ENCODE measurements at regions not wholly inside any gene's neighbourhood (a gene's known extent, or its start where the extent isn't known, plus 50 kb on each side); places are given as distances from the start of the nearest gene placed in this dataset.

DNA sequence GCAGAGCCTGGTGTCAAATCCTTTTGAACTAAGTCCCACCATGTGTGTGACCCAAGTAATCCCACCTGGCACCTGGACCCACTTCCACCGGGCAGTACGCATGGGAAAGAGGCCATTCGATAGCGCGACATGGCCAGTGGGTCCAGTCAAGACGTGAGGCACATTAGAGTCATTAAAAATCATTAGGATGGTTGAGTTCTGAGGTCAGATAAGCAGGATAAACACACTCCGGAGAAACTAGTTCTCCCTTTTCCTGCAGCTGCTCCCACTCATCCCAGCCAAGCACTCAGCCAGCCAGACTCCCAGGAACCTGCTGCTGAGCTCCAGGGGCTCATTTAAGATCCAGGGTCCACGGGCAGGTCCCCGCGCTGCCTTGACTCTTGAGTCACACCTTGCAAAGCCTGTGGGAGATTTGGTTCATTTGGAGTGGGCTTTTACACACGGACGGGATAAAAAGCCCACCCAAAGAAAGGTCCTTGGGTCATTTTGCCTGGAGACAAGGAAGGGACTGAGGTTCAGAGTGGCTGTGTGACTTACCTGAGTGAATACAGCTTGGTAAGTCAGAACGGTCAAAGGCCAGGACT is 313.9 kb downstream of the BCL11B start:
- peak in 1 of 2 donors; percentile 9 for DNase-seq

DNA sequence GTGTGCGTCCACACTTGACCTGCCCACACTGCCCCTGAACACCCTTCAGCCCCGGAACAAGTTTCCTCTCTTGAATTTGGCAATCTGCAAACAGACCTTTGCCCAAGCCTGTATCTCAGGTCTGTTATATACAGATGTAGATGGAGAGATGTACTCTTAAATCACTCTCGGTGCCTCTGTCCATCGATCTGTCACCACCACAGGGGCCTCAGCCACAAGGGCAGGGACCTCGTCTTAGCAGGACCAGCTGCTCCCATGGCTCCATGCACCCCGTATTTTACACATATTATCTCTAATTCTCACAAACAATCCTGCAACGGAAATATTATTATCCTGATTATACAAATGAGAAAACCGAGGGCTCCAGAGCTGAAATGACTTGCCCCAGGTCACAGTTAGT is 313.4 kb downstream of the BCL11B start:
- no peak for DNase-seq

DNA sequence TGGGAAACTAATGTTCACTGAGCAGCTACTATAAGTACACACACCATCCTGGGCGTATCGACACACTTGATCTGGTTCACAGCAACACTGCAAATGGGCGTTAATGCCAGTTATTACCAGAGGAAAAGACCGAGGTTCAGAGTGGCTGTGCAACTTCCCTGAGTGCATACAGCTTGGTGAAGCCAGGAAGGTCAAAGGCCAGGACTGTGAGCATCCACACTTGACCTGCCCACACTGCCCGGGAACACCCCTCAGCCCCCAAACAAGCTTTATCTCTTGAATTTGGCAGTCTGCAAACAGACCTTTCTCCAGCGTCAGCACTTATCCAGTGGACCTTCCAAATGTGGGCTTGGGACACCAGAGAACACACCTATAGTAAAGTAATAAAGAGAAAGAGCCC is 312.6 kb downstream of the BCL11B start:
- DNase-seq = peak in 1 of 2 donors; percentile 7

DNA sequence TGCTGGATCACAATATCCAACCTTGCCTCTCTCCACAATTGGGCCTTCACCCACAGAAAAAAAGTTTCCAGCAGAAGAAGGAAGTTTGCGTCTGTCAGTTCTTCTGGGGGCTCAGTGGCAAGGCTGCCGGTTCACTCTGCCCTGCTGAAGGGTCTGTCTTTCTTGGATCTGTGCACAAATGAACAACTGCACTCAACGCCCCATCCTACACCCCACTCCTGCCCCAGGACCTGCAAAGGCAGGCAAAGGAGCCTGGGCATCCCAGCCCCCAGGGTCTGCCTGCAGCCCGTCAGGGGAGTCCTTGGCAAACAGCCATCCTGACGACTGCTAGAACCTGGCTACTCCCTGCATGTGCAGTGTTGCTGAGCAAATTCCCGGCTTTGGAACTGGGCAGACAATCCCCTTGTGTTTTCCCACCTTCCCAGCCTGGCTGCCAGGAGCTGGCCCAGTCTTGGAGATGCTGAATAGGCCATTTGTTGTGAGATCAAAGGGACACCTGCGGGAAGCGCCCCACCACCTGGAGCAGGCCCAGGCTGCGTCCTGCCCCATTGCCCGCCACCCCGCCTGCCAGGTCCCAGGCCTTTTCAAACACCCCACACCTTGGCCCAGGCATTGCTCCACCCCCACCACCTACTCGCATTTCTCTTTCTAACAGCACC is 311.9 kb downstream of the BCL11B start:
- DNase-seq = peak in 1 of 2 donors; percentile 8

DNA sequence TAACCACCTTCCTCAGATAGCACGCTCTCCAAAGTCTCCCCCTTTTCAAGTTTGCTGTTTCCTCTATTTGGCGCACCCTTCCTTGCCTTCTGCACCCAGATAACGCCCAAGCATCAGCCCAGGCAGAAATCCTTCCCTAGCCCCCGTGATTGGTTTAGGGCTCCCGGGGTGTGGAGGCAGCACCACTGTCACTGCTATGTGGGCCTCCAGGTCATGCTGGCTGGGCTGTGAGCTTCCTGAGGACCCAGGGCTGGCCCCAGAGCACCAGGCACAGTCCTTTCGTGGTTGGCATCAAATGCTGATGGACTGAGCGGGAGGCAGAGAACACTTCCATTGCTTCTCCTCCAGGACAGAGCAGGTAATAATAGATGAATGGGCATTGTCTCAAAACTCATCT is 311.4 kb downstream of the BCL11B start:
- no peak for DNase-seq

DNA sequence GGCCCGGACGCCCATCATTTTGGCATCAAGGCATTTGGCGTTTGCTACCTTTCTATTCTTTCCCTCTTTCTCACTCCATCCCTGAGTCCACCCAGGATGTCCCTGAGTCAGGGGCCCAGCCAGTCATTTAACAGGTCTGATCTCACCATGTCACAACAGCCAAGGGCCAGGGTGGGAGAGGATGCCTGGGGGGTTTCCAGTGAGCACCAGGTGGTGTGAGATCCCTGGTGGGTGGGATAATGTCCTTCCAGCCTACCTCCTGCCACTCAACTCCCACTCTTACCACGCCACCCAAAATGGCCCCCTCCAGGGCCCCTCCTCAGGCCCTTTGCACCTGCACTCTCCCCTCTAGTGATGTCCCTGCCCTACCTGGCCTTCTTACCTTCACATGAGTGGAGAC is 310.8 kb downstream of the BCL11B start:
- DNase-seq = no peak

DNA sequence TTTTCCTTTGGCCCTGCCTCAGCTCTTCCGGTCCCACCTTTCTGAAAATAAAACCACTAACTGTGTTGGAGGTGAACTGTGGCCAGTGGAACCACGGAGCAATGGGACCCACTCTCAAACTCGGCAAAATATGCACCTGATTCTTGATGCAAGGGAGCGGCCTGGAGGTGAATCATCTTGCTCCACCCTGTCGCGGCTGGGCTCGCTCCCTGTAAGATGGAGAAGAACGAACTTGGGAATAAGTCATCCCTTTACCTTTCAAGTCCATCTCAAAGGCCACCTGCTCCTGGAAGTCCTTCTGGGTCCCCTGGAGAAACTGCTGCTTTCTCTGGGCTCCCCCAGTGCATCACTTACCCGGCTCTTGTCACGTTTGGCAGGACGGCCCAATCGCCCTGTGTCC is 309.9 kb downstream of the BCL11B start:
- no peak for DNase-seq

DNA sequence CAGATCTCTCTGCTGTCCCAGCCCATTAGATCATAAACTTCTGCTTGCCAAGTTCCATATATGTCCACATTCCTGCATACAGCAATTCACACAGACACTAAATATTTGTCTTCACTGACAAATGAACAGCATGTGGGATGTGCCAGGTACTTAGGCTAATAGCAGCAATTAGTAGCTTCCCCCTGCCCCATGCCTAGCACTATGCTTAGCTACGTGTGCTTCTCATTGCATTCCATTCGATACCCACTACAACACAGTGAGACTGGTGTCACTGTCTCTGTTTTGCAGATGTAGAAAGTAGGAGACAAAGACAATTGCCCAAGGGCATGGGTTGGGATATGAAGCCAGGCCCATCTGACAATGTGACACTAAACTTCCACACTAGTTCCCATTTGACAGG is 308.4 kb downstream of the BCL11B start:
- DNase-seq = no peak

DNA sequence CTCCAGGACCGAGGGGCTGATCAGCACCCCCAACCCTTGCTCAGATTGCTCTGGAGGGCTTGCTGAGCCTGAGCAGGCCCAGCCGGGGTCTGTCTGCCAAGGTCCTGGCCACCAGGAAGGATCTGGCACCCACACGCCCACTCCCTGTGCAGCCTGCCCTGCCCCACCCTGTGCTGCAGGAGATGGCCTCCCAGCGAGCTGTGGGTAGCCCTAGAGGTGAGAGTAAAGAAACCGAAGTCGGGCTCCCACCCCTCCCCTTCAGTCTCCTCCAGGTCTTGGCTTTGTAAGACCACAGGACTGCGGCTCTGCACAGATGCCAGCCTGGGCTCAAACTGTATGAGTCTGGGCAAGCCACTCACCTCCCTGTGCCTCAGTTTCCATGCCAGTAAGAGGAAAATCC is 307.8 kb downstream of the BCL11B start:
- DNase-seq = no peak

DNA sequence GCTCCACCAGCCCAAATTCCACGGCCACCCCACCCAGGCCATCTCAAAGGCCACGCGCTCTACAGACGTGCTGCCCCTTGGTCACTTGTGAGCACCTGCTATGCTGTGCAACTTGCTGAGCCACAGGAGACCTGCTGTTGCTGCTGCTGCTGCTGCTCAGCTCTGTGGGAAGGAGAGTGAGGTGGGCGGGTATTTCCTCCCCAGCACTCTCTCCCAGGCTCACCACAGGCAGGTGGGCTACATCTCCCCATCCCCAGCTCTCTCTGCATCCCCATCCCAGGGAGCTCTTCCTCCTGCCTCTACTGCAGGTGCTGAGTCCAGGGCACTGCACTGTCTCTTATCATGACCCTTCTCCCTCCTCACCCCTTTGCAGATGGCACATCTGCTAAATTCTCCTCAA is 306.9 kb downstream of the BCL11B start:
- DNase-seq = no peak

DNA sequence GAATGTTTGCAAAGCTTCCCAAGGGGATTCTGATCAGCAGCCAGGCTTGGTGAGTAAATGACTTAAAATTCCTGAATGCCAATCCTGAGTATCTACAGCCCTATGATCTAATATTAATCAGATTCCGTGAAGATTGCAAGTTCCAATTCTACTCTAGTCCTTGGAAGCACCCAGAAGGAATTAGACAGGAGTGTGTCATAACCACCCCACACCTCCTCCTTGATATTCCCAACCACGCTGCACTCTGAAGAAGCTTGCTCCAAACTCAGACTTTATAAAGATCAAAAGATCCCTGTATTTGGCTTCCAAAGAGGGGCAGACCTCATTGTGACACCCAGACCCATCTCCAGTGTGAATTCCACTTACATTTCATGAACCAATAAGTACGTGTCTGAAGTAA is 306.0 kb downstream of the BCL11B start:
- DNase-seq = no peak

DNA sequence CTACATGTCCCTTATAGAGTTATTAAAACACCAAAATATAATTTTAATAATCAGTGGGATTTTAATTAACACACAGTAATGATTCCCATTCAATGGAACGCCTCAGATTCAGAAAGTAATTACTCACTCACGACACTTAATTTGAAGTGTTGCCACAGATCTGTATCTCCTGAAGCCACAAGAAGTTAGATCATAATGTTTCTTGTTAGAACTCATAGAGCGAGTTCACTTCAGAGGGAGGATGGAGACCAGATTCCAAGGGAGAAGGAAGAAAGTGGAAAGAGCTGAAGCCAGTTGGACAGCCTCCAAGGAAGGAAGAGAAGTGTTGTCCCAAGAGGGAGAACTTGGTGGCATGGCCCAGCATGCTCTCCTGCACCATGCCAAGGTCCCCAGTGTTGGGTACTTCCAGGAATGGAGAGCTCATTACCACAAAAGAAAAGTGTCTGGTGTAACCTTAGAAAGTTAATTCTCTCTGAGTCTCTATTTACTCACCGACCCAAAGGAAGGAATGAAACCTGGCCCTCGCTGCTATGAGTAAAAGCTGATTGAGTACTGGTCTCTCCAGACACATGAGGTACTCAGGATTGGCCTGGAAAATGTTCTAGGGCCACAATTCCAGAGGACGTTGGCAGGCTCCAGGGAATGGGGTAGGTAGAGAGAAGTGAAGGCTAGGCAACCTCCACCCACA is 305.4 kb downstream of the BCL11B start:
- DNase-seq = no peak

DNA sequence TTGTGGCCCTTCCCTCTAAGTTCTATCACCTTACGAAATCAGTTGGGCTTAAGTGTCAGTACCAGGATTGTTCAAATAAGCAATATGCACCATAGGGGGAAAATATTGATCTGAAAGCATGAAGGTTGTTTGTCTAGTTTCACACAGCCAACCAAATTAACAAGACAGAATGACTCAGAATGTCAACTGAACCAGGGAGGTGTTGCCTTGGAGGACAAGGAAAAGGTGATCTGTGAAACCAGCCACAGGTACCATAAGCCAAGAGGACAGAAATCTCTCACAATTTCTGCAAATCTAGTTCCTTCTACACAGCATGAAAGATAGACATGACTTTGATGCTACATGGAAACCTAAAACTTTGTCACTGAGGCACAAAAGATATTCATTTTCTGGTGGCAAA is 297.9 kb downstream of the BCL11B start:
- DNase-seq = no peak

DNA sequence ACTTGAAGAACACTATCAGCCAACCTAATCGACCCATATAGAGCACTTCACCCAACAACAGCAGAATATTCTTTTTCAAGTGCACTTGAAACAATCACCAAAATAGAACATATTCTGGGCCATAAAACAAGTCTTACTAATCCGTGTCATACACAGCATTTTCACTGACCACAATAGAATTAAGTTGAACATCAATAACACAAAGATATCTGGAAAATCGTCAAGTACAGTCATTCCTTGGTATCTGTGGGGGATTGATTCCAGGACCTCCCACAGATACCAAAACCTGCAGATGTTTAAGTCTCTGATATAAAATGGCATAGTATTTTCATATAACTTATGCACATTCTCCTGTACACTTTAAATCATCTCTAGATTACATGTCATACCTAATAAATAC is 295.7 kb downstream of the BCL11B start:
- DNase-seq = no peak

DNA sequence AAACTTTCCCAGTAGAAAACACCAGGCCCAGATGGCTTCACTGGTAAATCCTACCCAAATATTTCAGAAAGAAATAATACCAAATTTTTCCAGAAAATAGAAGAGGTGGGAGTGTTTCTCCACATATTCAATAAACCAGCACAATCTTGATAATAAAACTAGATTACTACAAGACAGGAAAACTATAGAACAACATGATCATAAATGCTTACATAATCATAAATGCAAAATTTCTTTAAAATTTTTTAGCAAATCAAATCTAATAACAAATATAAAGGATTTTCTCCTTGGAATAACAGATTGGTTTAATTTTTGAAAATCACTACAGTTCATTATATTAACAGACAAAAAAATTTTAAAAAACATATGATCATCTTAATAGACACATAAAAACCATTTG is 294.5 kb downstream of the BCL11B start:
- DNase-seq = no peak

DNA sequence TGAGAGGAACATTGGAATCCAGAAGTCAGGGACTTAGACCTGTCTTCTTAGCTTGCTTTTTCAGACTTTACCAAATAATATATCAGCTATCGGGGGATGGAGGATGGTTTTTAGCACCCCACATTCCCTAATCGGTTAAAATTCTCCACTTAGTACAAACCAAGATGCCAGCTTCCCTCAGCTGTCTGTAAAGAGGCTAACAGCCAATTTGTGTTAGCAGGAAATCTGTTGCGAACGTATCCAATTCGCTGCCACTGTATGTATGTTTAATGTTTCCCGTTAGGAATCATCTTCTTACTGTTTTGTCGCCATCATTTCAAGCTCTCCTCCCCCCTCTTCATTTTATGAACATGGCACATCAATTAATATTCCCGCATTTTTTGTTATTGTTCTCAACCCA is 289.0 kb downstream of the BCL11B start:
- DNase-seq = no peak

DNA sequence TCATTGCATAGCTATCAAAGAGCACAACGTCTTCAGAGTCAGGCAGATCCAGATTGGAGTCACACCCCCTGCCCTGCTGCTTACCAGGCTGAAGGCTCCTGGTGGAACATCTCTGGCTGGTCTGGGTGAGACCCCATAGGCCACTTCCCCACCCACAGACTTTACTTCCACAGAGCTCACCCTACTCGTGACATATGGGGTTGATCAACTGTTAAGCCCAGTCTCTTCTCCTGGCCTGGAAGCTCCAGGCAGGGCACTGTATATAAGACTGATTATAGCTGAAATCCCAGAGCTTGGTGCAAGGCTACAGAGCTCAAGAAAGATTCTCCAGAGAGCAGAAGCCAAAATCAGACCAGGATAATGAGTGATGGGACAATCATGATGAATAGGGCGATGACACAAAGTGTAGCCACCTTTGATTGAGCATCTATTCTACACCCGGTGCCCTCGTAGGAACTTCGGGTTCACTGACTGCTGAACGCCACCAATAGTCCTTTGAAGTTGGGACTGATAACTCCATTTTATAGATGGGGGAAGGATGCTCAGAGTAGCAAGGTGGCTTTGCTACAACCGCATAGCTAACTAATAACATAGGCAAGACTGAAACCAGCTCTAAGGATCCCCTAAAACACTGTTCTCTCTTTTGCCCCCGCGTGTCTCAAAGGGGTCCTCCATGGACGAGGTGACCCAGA is 287.8 kb downstream of the BCL11B start:
- DNase-seq = no peak

DNA sequence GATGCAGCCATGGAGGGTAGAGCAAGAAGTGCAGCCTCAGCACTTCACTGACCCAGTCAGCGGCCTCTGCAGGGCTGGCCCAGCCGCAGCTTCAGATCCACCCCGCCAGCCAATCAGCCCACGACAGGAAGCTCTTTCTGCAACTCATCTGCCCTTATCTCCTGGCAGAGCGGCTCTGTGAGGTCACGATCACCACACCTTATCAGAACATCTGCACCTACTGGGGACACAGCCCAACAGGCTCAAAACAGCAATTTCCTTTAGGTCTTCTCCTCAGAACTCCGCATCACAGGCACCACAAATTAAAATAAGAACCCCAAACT is 287.3 kb downstream of the BCL11B start:
- peak; percentile 65 to 67 for DNase-seq

DNA sequence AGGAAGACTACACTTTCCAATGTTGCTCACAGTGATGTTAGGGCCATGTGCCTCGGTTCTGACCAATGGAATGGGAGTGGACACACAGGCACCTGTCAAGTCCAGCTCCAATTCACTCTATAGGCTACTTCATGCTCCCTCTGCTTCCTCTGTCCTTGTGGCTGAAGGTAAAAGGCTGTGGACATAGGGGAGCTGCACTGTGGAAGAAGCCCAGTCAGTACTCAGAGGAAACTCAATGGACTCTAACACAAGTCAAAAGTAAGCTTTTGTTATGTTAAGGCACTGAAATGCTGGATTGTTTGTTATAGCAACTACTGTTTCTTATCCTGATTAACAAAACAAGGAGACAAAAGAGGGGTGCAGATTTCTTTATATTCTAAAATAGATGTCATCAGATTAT is 278.2 kb downstream of the BCL11B start:
- no peak for DNase-seq

DNA sequence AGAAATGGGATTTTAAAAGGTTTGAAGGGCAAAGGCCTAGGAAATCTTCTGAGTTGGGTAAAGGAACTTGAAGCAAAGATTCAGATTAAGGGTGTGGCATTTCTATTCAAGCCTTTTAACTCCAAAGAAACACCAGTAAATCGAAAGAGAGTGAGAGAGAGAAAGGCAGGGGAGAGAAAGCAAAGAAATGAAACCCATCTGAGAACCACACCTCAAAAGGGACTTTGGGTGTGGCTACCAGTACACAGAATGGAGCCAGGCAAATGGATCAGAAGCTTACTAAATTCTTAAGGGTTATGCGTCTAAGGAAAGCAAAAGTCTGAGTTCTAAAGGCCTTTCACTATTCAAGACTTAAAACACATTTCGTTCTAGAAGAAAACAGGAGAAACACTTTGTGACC is 277.4 kb downstream of the BCL11B start:
- no peak for DNase-seq

DNA sequence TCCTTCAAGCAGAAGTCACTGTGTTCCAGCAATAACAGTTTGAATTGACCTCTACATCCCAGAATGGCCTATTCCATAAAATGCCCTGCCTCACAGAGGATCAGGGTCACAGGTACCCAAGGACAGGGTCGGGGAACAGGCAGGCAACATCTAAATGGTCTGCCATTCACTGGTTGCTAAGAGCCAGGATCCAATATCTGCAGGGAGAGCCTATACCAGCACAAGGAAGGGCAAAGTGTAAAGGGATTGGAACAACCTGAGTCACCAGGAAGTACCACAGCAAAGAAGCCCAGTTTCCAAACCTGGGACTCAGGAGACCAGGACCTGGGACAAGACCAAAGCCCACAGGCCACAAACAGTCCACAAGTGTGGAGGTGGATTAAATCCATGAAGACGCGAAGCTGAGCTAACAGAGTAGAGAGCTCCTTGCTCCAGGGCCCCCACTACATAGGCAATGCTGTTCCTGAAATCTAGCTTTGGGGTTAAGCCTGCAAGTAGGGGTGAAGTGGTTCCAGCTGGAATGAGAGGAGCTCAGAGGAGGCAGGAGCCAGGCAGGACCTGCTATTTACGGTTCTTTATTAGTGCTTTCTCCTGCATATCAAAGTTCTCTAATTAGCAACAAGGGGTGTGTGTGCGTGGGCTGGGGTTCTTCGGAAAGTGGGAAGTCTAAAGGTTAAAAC is 274.3 kb downstream of the BCL11B start:
- DNase-seq = no peak

DNA sequence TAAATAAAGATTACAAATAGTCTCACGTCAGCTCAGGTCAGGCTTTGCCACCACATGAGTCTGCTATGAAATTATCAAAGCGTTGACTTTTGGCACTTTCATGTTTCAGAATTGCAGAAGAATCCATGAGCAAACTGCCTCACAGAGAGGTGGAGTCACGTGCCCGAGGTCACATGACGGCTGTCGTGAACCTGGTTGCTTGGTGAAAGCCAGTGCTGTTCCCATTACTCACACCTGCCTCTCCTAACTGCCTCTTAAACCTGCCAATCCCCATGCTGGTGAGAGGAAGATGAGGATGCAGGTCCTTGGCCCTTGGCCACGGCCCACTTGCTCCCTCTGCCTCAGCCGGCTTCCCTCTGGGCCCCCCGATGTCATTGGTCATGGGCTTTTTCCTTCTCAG is 272.7 kb downstream of the BCL11B start:
- no peak for DNase-seq

DNA sequence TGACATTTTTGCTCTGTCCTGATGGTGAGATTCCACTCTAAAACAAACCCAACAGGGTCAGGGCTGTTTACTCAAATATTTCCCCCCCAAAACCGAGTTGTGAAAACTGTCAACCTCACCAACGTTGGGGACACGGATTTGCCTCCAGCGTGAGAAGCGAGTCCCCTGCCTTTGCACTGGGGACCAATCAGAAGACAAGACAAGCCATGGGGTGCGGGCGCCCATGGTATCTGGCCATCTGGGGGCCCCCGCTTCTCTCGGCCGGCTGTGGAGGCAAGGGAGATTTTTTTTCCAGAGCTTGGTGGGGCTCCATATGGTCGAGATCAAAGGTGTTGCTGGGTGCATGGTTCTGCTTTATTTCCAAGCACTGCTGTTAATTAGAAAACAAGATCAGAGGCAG is 272.1 kb downstream of the BCL11B start:
- DNase-seq = no peak

DNA sequence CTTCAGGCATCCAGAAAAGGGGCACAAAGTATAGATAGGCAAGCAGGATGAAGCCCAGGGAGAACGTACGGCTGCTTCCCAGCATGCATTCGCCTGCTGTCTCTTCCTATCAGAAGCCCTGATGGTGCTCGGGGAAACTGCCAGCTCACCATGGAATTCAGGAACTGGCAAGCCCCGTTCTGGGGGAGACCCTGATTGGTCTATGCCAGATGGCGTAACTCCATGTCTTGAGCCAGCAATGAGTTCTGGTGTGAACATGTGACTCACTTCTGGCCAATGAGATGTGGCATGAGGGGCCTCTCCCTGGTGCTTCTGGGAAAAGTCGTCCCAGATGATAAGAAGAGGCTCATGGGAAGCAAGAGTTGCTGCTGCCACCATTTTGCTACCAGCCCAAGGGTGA is 270.8 kb downstream of the BCL11B start:
- no peak for DNase-seq
